HG03060 (cell line): ENCODE measurements at regions not wholly inside any gene's neighbourhood (a gene's known extent, or its start where the extent isn't known, plus 50 kb on each side); places are given as distances from the start of the nearest gene placed in this dataset.
A peak's percentile ranks its signal among the peaks of the same experiment; 100 is the strongest.
"Not testable (repeated sequence)": the region's sequence is repeated elsewhere in the genome, so short reads cannot be mapped to it uniquely, and the experiment has no call there.

Experiments
- ATAC-seq: cut with Tn5 transposase; IDR thresholded peaks from one replicate; pipeline ENCODE4 v1.9.1; 2021; ENCODE audit warnings: low read depth, moderate number of reproducible peaks; ENCODE audit not compliant: unreplicated experiment

DNA sequence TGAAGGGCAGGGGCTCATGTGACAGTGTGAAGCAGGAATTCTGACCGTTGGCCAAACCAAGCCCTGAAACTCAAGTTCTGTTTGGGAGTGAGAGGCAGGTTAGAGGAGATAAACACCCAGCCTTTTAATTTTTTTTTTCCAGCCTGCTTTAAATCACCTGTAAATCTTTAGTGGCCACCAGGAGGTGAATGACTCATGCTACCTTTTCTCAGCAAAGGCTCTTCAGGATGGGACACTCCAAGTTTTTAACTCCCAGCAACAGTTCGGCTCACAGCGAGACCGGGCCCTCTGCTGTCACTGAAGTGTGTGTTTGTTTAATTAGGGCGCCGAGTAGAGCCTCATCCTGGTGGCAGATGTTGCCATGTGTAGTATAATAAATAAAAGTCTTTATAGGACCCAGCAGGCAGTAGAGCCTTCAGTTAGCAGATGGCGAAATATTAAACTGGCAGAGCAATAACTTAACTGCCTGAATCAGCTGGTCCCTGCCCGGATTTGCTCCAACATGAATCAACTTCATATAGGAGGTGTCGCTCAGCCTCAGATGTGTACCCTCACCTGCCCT is 180.3 kb downstream of the NPIPA7 start:
- ATAC-seq: not testable (repeated sequence)

- ATAC-seq: not testable (repeated sequence)
These were observed 182.6 kb downstream of the NPIPA7 start for GRCh38 chr16:16561532-16561931.

GRCh38 chr16:16563962-16564361 is 185.0 kb downstream of the NPIPA7 start:
- ATAC-seq: not testable (repeated sequence)

- ATAC-seq: not testable (repeated sequence)
These were observed 186.4 kb downstream of the NPIPA7 start for GRCh38 chr16:16565326-16565725.

- ATAC-seq: not testable (repeated sequence)
These were observed 191.1 kb downstream of the NPIPA7 start for GRCh38 chr16:16570055-16570454.

GRCh38 chr16:16570874-16571273 is 191.9 kb downstream of the NPIPA7 start:
- not testable (repeated sequence) for ATAC-seq

GRCh38 chr16:16572130-16572774 is 193.3 kb downstream of the NPIPA7 start:
- not testable (repeated sequence) for ATAC-seq

DNA sequence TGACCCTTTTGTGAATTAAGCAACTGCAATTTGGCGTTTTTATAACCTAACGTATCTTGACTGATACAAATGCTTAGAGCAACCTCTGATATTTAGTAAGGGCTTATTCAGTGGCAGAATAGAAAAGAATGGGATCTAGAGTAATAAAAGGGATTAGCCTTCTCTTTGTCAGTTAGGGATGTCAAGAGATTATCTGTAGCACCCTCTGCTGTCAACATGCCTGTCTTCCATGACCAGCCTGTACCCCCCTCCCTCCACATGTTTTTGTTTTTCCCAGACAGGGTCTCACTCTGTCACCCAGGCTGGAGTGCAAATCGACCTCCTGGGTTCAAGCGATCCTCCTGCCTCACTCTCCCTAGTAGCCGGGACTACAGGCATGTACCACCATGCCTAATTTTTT is 198.1 kb downstream of the NPIPA7 start:
- not testable (repeated sequence) for ATAC-seq

- ATAC-seq: no peak
These were observed 199.8 kb downstream of the NPIPA7 start for GRCh38 chr16:16578701-16579100.

GRCh38 chr16:16582916-16583315 is 204.0 kb downstream of the NPIPA7 start:
- not testable (repeated sequence) for ATAC-seq

- not testable (repeated sequence) for ATAC-seq
These were observed 207.2 kb downstream of the NPIPA7 start for GRCh38 chr16:16586073-16586651.

- not testable (repeated sequence) for ATAC-seq
These were observed 208.0 kb downstream of the NPIPA7 start for GRCh38 chr16:16586969-16587368.

GRCh38 chr16:16588436-16588835 is 209.5 kb downstream of the NPIPA7 start:
- ATAC-seq: not testable (repeated sequence)

DNA sequence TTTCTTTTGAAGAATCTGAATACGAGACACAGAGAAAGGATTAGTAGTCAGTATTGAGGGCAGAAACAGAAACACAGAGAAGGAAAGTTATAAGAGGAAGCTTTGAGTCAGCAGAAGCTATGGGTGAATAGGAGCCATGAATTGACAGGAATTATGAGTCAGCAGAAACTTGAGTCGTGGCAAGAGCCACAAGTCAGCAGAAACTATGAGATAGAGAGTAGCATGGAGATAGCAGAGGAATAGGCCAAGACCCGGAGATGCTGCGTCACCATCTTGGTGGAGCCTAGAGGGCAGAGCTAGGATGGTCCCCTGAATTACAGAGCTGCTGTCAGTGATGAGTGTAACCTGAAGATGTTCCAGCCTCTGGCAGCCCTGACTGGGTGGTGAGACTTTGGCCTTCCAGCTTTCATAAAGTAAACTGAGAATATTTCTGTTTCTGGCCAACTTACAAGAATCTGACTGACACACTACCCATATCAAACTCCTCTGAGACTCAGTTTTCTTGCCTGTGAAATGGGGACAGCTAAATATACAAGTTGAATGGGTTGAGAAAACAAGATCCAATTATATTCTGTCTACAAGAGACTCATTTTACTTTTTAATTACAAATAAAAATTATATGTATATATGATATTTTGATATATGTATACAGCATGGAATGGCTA is 211.8 kb downstream of the NPIPA7 start:
- not testable (repeated sequence) for ATAC-seq

DNA sequence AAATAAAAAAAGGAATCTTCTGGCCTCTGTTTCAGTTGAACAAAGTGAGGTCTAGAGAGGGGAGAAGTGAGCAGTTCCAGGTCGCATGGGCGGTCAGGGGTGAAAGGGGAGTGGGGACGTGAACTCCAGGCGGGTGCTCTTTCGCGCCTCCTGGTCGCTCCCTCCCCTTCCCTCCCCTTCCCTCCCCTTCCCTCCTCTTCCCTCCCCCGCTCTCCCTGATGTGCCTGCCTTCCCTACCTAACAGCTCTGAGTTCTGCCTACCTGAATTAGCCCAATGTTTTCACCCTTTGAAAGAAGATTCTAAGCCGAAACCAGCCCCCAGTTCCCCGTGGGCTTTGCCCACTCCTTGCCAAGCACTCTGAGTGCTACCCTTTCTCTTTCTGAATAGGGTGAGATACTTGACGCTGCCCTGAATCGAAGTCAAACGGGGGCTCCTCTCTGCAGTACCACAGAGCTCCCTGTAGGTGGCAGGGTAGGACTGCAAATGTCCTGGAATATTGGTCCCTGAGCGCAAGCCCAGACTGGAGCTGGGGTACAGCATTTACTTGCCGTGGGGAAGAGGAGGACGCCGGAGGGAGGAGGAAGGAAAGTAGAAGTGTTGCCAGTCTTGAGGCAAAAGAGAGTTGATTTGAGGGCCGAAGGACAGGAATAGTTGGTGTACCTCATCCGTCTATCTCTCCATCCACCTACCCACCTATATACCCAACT is 214.4 kb downstream of the NPIPA7 start:
- peak; percentile 45 for ATAC-seq

DNA sequence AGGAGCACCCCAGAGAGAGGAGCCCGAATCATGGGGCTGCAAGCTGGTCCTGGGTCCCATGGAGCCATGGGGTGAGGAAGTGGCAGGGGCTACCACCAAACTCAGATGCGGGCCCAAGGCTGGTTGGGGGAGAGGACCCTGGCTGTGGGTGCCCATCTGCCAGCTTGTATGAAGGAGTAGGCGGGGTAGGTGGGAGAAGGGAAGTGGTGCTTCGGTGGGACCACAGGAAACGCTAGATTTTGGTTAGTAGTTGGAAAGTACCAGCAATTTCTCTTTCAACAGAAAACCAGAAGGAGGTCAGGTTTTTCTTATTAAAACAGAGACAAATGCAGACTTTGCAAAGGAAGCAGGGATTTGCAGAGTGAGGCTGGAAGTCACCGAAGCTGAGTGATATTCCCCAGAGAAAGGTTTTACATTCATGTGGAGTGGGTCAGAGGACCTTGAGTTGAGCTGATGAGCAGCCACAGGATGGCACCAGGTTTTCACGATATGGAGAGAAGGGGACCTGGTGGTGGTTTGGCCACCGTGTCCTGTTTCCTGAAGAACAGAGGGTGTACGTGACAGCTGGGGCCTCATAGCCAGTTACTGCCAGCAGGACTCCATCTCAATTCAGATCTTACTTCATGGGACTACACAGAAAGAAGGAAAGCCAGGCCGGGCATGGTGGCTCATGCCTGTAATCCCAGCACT is 216.2 kb downstream of the NPIPA7 start:
- ATAC-seq: not testable (repeated sequence)

- not testable (repeated sequence) for ATAC-seq
These were observed 222.3 kb downstream of the NPIPA7 start for GRCh38 chr16:16601239-16601638.

DNA sequence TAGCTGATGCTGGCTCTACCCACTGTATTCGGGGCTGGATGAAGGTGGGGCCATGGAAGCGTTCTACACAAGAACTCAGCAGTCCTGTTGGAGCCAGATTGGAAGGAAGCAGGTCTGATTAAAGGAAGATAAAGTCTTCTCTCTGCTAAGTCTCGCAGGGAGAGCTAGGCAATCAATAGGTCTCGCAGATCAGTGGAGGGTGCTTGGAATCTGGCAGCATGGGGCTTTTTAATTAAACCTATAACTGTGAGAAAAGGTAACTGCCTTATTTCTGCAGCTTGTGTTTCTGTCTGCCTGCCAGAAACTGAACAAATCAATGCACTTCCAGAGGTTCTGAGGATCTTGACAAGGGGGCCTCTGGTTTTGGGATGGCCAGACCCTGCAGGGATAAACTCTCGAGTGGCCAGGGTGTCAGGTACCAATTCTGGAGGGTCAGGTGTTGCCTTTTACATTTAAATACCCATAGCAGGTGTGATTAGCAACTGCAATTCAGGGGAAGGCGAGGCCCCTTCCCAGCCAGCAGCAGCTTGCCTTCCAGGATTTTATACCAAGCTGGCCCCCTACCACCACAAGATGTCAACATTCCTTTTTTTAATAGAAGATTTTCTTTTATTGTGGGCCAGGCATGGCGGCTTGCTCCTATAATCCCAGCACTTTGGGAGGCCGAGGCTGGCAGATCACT is 228.6 kb downstream of the NPIPA7 start:
- not testable (repeated sequence) for ATAC-seq

DNA sequence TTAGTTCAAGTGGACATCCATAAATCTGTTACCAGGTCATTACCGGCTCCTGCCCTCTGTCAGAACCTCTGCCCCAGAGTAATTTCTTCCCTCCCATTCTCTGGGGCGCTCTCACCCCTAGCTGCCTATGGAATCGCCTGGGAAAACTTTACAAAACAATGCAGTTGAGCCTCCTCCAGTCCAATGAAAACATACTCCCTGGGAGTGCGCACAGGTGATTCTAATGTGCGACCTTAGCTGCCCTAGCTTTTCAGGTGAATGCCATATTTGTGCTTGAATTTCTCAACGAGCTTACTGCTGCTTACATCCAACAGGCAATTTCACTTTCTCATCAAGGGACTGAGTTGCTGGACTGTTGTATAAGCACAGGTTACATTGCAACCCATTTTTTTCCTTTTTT is 230.7 kb downstream of the NPIPA7 start:
- ATAC-seq: not testable (repeated sequence)
